Stimulated activated CD4-positive, alpha-beta T cell treated with anti-CD3 and anti-CD28 coated beads, Interleukin-15, amount 100 ng/mL, for 24 hours (primary cell): ENCODE measurements at regions not wholly inside any gene's neighbourhood (a gene's known extent, or its start where the extent isn't known, plus 50 kb on each side); places are given as distances from the start of the nearest gene placed in this dataset.

Experiments
- DNase-seq: peaks from one replicate; pipeline ENCODE4 v3.0.0-alpha.2; 2020

DNA sequence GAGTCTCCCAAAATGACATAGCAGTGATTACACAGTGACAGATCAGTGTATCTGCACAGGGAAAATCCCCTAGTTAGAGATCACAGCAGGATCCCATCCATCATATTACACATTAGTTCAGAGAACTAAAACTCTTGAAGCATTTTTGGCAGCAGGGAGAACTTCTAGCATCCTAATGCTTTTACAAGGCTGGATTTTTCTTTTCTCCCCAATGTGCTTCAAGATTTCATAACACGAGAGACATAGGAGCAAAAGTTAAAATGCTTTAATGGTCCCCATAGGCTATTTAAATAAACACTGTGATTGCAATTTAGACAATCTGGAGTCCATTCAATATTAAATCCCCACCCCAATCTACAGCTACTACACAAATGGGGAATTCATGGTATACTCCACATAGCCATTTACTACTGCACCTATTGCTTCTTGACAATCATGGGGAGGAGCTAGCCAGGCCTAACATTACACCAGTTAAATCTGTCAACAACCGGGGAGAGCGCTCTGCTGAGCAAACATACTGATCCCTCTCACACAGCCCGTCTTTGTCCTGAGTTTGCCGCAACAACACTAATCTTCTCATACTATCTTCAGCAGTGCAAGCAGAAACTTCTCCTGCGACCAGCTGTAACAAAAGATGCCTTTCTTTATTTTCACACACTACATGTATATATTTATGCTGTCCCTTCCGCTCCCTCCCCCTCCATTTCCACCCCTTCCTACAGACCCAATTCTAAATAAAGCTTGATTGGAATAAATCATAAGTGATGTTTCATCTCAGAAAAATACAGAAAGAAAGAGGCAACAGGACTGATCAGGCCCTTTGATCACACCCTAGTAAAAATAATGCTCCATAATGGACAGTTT is 120.3 kb upstream of the SOX5 start:
- no peak for DNase-seq

- DNase-seq = no peak
These were observed 117.4 kb upstream of the SOX5 start for GRCh38 chr12:24066865-24067264.

DNA sequence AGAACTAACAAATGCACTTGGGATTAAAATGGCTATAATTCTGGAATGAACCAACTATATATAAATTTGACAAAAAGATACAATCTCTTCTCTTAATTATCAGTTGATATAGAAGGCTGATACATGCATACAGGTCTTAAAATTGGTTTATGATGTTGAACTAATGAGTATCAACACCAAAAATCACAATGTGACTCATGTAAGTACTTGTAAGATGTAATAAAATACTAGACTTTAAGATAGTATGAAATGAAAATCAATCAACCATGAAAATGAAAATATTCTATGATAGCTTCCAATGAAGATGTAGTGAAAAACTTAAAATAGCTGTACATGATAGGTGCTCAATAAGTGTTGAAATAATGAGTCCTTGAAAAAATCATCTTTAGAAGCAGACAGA is 116.6 kb upstream of the SOX5 start:
- no peak for DNase-seq

DNA sequence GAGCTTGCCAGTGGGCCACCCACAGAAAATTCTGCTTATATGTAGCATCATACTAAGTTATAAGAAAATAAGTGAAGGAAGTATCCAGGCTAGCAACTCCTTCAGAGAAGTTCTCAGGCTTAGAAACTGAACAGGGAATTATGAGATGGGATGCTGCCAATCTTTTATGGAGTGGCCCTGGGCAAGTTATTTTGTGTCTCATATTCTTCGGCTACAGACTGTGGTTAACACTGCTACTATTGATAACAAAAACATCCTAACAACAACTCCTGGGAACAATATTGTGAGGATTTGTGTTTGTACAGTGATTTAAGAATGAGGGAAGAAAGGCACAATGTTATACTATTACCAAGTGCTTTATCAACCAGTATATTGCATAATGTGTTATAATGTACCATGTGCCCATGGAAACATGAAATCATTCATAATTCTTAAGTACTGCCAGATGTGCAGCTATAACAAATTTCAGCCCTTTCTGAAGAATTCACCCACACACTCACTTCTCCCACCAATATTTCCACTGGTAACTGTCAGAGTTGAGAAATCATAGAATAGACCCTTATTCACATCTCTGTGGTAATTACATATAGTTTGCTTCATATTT is 113.3 kb upstream of the SOX5 start:
- no peak for DNase-seq

DNA sequence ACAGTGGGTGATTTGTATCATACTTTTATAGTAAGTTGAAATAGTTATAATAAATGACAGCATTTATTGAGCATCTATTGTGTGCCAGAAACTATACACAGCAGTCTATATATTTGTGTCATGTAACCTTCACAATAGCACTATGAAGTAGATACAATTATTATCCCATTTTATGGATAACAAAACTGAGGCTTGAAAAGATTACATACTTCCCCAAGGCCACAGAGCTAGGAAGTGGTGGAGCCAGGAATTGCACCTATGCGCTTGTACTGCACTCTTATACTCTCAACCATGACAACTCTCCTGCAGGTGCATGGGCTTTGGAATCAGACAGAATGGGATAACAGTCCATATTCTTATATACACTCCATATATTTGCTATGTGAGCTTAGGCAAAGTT is 110.6 kb upstream of the SOX5 start:
- no peak for DNase-seq

DNA sequence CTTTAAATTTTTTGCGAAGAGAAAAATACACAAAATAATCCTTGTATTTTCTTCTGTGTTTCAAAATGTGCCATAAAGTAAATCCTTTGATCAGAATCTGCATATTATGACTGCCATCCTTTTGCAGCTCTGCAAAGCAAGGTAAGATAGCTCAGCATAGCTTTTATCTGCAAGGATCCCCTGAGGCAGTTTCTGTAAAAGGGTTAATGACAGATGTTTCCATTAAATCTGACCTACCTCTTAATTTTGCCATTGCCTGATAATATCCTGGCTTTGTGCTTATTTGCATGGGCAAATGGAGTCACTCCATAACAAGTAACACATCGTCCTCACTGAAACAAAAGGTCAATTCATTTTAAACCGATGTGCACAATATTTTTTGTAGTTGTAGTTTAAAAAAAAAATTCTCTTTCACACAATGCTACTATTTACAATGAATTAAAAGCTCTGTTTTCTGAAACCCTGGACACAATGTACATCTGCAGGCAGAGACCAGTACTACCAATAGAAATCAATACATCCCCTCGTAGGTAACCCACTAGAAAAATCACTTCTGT is 108.5 kb upstream of the SOX5 start:
- DNase-seq = no peak

DNA sequence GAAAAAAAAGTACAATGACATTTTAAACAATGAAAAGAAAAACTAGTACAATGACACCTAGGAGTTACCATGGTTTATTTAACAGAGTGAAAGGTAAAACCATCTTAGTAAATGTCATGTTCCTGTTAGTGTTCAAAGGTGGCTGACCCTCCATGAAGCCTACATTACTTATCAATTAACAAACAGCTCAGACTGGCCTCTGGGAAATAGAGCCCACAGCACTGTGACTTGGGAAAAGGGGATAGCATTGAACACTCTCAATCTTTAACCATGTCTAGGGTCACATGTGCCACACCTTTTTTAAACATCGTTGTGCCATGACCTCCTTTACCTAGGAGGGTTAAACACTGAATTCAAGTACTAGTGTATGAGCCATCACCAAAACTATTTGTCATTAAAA is 106.3 kb upstream of the SOX5 start:
- DNase-seq = no peak

GRCh38 chr12:24054416-24054815 is 104.9 kb upstream of the SOX5 start:
- no peak for DNase-seq

- no peak for DNase-seq
These were observed 100.3 kb upstream of the SOX5 start for GRCh38 chr12:24049728-24050127.

- no peak for DNase-seq
These were observed 99.6 kb upstream of the SOX5 start for GRCh38 chr12:24049101-24049500.

DNA sequence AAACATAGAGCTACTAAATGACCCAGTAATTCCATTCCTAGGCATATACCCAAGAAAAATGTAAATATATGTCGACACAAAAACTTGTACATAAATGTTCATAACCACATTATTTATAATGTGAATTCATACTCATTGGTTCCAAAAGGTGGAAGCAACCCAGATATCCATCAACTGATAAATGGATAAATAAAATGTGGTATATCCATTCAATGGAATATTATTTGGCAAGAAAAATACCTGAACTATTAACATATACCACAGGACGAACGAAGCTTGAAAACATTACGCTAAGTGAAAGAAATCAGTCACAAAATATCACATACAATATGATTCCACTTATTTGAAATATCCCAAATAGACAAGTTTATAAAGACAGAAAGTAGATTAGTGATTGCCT is 99.0 kb upstream of the SOX5 start:
- DNase-seq = no peak

DNA sequence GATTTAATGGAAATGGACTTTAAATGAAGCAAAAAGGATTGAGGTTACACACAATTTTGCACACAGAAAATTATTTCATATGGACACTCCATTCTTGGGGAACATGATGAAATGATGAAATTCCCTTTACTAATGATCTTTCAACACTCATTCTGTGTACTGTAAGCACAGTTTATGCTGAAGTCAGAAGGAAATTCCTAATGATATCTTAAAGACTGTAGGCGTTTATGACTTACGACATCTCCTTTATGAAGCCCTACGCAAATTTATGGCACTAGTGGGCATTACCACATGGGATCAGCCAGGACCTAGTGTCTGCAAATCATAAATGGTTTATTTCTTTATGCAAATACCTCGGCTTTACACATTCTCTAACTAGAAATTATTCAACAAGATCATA is 97.9 kb upstream of the SOX5 start:
- no peak for DNase-seq

DNA sequence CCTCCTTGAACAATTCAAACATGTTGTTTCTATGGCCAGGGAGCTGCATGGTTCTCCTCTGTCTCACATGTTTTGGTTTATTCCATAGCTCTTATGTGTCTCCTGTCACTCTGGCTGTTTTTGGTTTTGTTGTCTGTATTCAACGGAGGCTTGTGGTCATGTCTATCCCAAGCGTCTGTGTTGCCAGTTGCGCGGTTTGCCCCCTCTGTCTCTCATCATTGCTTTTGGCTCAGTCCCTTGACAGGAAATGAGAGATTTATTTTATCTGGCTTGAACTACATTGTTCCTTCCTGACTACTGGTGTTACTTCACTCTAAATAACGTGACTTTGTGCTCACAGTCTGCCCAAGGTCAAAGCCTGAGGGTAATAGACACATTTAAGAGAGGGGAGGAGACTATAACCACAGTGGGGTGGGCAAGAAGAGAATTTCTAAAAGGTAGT is 96.4 kb upstream of the SOX5 start:
- no peak for DNase-seq

GRCh38 chr12:24044941-24045703 is 95.7 kb upstream of the SOX5 start:
- DNase-seq = no peak

GRCh38 chr12:24042651-24043050 is 93.2 kb upstream of the SOX5 start:
- DNase-seq = no peak

DNA sequence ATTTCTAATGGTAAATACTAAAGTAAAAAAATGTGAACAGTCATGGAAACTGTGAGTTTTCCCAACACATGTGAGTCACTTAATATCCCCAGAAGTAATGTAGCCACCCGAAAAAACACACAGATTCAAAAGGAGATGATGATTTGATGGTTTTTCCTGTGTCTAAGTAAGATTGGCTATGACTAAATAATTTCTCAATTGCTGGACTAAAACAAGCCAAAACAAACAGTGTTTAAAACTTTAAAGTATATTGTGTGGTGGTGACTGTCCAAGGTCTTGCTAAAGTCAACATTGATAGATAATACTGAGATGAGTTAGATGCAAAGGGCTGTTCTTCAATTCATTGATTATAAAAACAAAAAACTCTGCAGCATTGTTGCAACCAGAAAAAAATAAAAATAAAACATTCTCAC is 89.6 kb upstream of the SOX5 start:
- DNase-seq = no peak

GRCh38 chr12:24038211-24038997 is 88.9 kb upstream of the SOX5 start:
- no peak for DNase-seq

- DNase-seq = no peak
These were observed 87.2 kb upstream of the SOX5 start for GRCh38 chr12:24036438-24037216.

GRCh38 chr12:24034894-24035293 is 85.4 kb upstream of the SOX5 start:
- DNase-seq = no peak

DNA sequence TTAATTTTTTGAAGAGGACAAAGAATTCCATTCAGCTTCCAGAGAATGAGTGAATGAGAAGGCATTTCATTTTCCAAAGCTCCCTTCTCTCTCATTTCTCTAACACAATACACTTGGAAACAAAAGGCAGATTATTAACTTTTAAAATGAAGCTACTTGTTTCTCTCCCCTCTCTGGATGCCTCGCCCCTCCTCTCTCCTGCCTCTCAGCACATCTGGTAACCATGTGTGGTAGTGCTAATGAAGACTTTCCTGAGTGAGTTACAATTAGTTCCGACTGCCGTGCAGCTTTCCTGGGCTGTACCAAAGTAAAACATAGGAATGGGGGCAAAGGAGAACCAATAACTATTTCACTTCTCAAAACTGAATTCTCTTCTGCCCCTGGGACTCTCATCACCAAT is 84.7 kb upstream of the SOX5 start:
- DNase-seq = no peak

- no peak for DNase-seq
These were observed 77.9 kb upstream of the SOX5 start for GRCh38 chr12:24027352-24027751.
